Kidney (tissue), 13 donors: ENCODE measurements at regions not wholly inside any gene's neighbourhood (a gene's known extent, or its start where the extent isn't known, plus 50 kb on each side); places are given as distances from the start of the nearest gene placed in this dataset.

Experiments
- DNase-seq, 5 donors: peaks; one replicate each; pipeline ENCODE4 v3.0.0-alpha.2; 2013 to 2020
- FAIRE-seq: peaks from 2 replicates; lab custom pipeline; 2012; peaks lifted over from hg19 to GRCh38; lab: Jason Lieb, UNC
- H3K27ac ChIP-seq, 2 donors: one replicate each; pipeline ENCODE4 v1.7.0; 2013; ENCODE audit warnings: low read depth in 2 of 2, low read length in 2 of 2, inconsistent platforms in 1 of 2
- H3K27me3 ChIP-seq: one replicate; pipeline ENCODE4 v1.7.1; 2013; ENCODE audit warnings: low read length, inconsistent platforms; ENCODE audit not compliant: control insufficient read depth, insufficient read depth
- H3K36me3 ChIP-seq, 3 donors: one replicate each; pipeline versions ENCODE4 v1.7.0 to v1.7.1; 2013; ENCODE audit warnings: low read length in 3 of 3, control low read depth in 1 of 3, inconsistent platforms in 1 of 3; ENCODE audit not compliant: insufficient read depth in 3 of 3, control insufficient read depth in 2 of 3
- H3K4me1 ChIP-seq, 3 donors: one replicate each; pipeline versions ENCODE4 v1.7.0 to v1.7.1; 2013; ENCODE audit warnings: low read length in 3 of 3, inconsistent platforms in 1 of 3, low read depth in 1 of 3; ENCODE audit not compliant: control insufficient read depth in 2 of 3, insufficient read depth in 2 of 3
- H3K4me3 ChIP-seq, 3 donors: one replicate each; pipeline versions ENCODE4 v1.7.0 to v1.8.1; 2013; ENCODE audit warnings: low read length in 3 of 3, control low read depth in 1 of 3, inconsistent platforms in 1 of 3
- H3K9ac ChIP-seq, 3 donors: one replicate each; pipeline versions ENCODE4 v1.7.0 to v1.7.1; 2013; ENCODE audit warnings: low read length in 3 of 3, control low read depth in 1 of 3, inconsistent platforms in 1 of 3
- H3K9me3 ChIP-seq, 3 donors: one replicate each; pipeline versions ENCODE4 v1.7.0 to v1.7.1; 2013; ENCODE audit warnings: low read length in 3 of 3, control low read depth in 1 of 3, inconsistent platforms in 1 of 3; ENCODE audit not compliant: control insufficient read depth in 2 of 3, insufficient read depth in 1 of 3
- intact Hi-C: fragments of 100-400 bp; cut with DNase I; formaldehyde crosslinking; loops from one replicate; pipeline ENCODE4 v1.11.1; 2022
- TF ChIP-seq, protein P1 (sequence below): IDR thresholded peaks from 3 replicates; pipeline ENCODE4 v1.5.1; 2012; ENCODE audit warnings: mild to moderate bottlenecking, moderate library complexity, borderline replicate concordance; ENCODE audit not compliant: insufficient read depth; ENCODE audit errors: extremely low read depth
- donor health status: control.
- donor health status: control.
- donor health status: control.
- donor health status: control.
- donor health status: control.
- donor health status: DM: yes; HTN: yes; CAD: no.
- donor health status: Normal renal cell carcinoma (clear cell type).

DNA sequence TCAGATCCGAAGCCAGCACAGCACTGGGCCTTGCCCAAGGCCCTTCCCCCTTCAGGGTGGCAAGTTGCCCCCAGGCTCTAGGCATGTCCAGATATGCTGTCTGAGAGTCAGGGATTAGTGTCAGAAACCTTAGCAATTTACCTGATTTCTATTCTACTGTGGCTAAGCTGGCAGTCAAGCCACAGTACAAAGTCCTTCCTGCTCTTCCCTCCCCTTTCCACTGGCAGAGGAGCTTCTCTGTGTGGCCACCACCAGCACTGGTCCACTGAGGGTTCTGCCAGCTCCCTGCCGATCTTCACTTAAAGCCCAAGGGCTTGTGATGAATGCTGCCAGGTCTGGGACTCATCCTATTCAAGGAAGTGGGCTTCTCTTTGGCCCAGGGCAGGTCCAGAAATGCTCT lies 324.5 kb upstream of the RPS6KA3 start:
- intact Hi-C loops: no loop called here
- Histone ChIP-seq H3K4me1 (no peaks in the 10 kb centered on the region), H3K9me3 (no peaks in the 10 kb centered on the region), H3K36me3 (no peaks in the 10 kb centered on the region), H3K9ac (no peak overlapping the region), H3K27me3 (no peaks in the 10 kb centered on the region), H3K27ac (no peak overlapping the region), H3K4me3 (no peak overlapping the region)
- DNase-seq (no peak), FAIRE-seq (no peak)
- TF ChIP-seq, protein P1, sequence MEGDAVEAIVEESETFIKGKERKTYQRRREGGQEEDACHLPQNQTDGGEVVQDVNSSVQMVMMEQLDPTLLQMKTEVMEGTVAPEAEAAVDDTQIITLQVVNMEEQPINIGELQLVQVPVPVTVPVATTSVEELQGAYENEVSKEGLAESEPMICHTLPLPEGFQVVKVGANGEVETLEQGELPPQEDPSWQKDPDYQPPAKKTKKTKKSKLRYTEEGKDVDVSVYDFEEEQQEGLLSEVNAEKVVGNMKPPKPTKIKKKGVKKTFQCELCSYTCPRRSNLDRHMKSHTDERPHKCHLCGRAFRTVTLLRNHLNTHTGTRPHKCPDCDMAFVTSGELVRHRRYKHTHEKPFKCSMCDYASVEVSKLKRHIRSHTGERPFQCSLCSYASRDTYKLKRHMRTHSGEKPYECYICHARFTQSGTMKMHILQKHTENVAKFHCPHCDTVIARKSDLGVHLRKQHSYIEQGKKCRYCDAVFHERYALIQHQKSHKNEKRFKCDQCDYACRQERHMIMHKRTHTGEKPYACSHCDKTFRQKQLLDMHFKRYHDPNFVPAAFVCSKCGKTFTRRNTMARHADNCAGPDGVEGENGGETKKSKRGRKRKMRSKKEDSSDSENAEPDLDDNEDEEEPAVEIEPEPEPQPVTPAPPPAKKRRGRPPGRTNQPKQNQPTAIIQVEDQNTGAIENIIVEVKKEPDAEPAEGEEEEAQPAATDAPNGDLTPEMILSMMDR: no peak

DNA sequence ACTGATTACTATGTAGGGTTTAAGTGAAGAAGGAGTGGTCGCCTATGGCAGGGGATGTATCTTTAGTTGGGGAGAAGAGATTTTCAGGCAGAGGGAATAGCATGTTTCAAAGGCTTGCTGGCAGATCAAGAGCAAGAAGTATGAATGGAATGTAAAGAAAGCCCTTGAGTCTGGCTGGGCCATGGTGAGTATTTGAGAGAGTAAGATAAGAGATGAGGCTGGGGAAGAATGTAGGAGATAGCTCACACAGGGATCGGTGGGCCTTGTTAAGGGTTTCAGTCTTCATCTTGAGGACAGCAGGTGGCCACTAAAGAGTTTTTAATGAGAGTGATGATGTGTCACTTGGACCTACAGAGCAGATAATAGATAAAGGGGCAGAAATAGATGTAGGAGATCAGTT lies 319.1 kb upstream of the RPS6KA3 start:
- Histone ChIP-seq H3K27me3 (no peaks in the 10 kb centered on the region), H3K9ac (no peak overlapping the region), H3K4me3 (no peak overlapping the region), H3K9me3 (no peaks in the 10 kb centered on the region), H3K4me1 (no peaks in the 10 kb centered on the region), H3K36me3 (no peaks in the 10 kb centered on the region), H3K27ac (no peak overlapping the region)
- DNase-seq (no peak), FAIRE-seq (no peak)
- intact Hi-C loops: no loop called here
- TF ChIP-seq, protein P1: no peak

DNA sequence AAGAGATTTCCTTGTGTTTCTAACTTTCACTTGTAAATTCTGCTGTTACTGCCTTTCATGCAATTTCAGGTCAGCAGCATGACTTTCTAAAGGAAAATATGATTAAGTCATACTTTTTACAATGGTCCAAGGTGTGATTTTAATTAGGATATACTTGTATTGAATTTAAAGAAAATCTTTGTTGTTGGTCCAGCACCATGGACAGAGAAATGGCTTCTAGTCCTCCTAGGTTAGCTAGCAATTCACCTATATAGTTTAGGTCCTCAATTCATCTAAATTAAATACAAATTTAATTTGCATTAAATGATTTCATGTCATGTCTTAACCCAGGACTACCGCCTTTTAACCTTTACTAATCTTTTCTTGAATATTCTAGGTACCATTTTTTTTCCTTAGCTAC lies 304.9 kb upstream of the RPS6KA3 start:
- DNase-seq: peak in 1 of 5 donors; percentile 20
- no peaks in the 10 kb centered on the region for H3K27me3 ChIP-seq
- no peak overlapping the region for H3K9ac ChIP-seq
- no peak overlapping the region for H3K27ac ChIP-seq
- no peaks in the 10 kb centered on the region for H3K36me3 ChIP-seq
- TF ChIP-seq, protein P1: no peak
- no peak overlapping the region for H3K4me3 ChIP-seq
- no peaks in the 10 kb centered on the region for H3K4me1 ChIP-seq
- intact Hi-C loops: no loop called here
- FAIRE-seq: peak; percentile 15
- no peaks in the 10 kb centered on the region for H3K9me3 ChIP-seq

DNA sequence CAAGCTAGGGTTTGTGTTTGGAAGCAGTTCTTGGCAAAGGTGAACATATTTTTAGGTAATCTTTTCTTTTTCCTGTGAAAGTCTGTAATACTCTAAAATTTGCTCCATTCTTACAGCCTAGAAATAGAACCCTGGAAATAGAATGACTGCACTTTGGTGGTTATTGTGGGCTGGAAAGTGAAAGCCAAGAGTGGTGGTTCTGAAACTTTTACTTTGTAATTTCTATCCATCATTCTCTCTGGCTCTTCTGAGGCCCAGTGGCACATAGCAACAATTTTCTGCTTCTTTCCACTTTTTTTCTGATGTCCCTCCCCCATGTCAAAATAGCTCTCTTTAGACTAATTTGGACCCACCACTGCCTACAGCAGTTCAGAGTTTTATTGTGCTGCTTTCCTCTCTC lies 300.4 kb upstream of the RPS6KA3 start:
- H3K27me3 ChIP-seq: no peaks in the 10 kb centered on the region
- H3K4me3 ChIP-seq: no peak overlapping the region
- H3K9ac ChIP-seq: no peak overlapping the region
- no peaks in the 10 kb centered on the region for H3K4me1 ChIP-seq
- TF ChIP-seq, protein P1: no peak
- no peak for DNase-seq
- no peak overlapping the region for H3K27ac ChIP-seq
- no peak for FAIRE-seq
- H3K9me3 ChIP-seq: no peaks in the 10 kb centered on the region
- intact Hi-C loops: no loop called here
- H3K36me3 ChIP-seq: no peaks in the 10 kb centered on the region
